HCT116 (cell line): ENCODE measurements at regions not wholly inside any gene's neighbourhood (a gene's known extent, or its start where the extent isn't known, plus 50 kb on each side); places are given as distances from the start of the nearest gene placed in this dataset.

Experiments used
- CTCF ChIP-seq, 3 experiments: fragments of 200-600 bp in 1 of 3; sonication (generic) in 1 of 3; IDR thresholded peaks in 2 of 3; conservative IDR thresholded peaks in 1 of 3; 2 replicates each; pipeline ENCODE4 v1.5.1; 2012 to 2017; ENCODE audit warnings: low read depth in 2 of 3, low read length in 2 of 3, antibody characterized with exemption in 1 of 3, borderline replicate concordance in 1 of 3, control low read depth in 1 of 3, mild to moderate bottlenecking in 1 of 3, mixed read lengths in 1 of 3, mixed run types in 1 of 3, moderate library complexity in 1 of 3; ENCODE audit not compliant: insufficient read depth in 1 of 3
- EZH2phosphoT487 ChIP-seq: fragments of 200-600 bp; IDR thresholded peaks from 2 replicates; pipeline ENCODE4 v1.6.1; 2018; ENCODE audit warnings: antibody characterized with exemption, borderline replicate concordance
- POLR2AphosphoS5 ChIP-seq: IDR thresholded peaks from 2 replicates; pipeline ENCODE4 v1.6.1; 2011; ENCODE audit warnings: mild to moderate bottlenecking, low read depth, low read length, moderate library complexity
- TF ChIP-seq, protein P1 (sequence below): IDR thresholded peaks from 2 replicates; pipeline ENCODE4 v1.6.1; 2012; ENCODE audit warnings: low read depth

DNA sequence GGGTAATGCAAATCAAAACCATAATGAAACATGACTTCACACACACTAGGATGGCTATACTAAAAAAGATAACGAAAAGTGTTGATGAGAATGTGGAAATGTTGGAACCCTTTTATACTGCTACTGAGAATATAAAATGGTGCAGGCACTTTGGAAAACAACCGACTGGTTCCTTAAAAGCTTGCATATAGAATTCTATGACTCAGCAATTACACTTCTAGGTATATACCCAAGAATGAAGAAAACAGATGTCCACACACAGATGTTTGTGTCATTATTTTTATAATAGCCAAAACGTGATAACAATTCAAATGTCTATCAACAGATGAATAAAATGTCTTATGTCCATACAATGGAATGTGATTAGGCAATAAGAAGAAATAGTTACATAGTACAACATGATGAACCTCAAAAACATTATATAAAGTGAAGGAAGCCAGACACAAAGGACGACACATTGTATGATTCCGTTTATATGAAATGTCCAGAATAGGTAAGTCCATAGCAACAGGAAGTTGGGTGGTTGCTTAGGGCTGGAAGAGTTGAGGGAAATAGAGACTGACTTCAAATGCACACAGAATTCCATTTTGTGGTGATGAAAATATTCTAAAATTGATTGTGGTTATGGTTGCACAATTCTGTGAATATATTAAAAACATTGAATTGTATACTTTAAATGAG, 148.3 kb upstream of the PHYHIPL start:
- TF ChIP-seq, protein P1, sequence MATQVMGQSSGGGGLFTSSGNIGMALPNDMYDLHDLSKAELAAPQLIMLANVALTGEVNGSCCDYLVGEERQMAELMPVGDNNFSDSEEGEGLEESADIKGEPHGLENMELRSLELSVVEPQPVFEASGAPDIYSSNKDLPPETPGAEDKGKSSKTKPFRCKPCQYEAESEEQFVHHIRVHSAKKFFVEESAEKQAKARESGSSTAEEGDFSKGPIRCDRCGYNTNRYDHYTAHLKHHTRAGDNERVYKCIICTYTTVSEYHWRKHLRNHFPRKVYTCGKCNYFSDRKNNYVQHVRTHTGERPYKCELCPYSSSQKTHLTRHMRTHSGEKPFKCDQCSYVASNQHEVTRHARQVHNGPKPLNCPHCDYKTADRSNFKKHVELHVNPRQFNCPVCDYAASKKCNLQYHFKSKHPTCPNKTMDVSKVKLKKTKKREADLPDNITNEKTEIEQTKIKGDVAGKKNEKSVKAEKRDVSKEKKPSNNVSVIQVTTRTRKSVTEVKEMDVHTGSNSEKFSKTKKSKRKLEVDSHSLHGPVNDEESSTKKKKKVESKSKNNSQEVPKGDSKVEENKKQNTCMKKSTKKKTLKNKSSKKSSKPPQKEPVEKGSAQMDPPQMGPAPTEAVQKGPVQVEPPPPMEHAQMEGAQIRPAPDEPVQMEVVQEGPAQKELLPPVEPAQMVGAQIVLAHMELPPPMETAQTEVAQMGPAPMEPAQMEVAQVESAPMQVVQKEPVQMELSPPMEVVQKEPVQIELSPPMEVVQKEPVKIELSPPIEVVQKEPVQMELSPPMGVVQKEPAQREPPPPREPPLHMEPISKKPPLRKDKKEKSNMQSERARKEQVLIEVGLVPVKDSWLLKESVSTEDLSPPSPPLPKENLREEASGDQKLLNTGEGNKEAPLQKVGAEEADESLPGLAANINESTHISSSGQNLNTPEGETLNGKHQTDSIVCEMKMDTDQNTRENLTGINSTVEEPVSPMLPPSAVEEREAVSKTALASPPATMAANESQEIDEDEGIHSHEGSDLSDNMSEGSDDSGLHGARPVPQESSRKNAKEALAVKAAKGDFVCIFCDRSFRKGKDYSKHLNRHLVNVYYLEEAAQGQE, result no peak
- TF ChIP-seq CTCF (IDR thresholded peaks at IDR 0.05 in 2 of 3, conservative IDR thresholded peaks at IDR 0.05 in 1 of 3; ENCODE audit: borderline replicate concordance in 1 of 3, insufficient read depth in 1 of 3, low read depth in 2 of 3, low read length in 2 of 3) (no peak), POLR2AphosphoS5 (no peak), EZH2phosphoT487 (no peak)
